ENCODE measurements at regions not wholly inside any gene's neighbourhood (a gene's known extent, or its start where the extent isn't known, plus 50 kb on each side); places are given as distances from the start of the nearest gene placed in this dataset.

DNA sequence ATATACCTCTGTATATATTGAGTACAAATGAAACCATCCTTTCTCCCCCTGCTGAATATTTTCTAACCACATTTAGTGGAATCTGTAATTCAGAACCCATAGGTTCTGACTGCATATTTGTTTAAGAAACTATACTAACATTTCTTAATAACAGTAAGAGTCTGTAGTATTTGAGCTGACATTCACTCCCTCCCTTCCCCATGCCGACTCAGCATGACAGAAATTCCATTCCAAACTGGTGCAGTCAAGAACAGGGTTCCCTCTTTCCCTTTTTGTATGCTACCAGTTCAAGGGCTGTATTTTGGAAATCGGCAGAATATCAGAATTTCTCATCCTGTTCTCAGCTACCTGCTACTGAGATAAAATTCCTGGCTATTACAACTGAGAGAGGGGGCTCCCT is 796.6 kb upstream of the DPPA4 start:
- H3K36me3 Mint-ChIP-seq (ENCODE audit: low read depth), result no peaks in the 10 kb centered on the region
- no peaks in the 10 kb centered on the region for H3K9me3 Mint-ChIP-seq
- DNase-seq (ENCODE audit: low spot score), result no peak
- intact Hi-C loops (cut with micrococcal nuclease), result no loop called here
- no peaks in the 10 kb centered on the region for H3K4me1 Mint-ChIP-seq (ENCODE audit: low read depth)
- no peaks in the 10 kb centered on the region for H3K27me3 Mint-ChIP-seq (ENCODE audit: low read depth)
- H3K27ac Mint-ChIP-seq, result no peak overlapping the region
- H3K4me3 Mint-ChIP-seq (ENCODE audit: low read depth), result no peak overlapping the region

DNA sequence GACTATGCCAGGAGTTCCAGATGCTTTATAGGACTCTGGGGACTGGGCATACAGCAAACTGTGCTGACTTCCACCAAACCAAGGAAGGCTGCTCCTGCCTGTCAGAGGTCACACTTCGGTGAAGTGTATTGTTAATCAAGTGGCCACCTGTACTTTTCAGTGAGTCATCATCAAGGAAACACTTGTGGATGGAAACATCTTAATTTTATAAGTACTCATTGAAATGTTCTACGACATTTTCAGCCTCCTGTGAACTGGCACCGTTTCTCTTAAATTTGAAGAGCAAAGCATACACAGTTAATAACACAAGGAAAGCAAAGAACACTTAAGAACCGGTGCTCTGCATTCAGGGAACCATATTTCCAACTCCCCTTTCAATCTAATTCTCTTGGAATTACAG is 801.7 kb upstream of the DPPA4 start:
- H3K27ac Mint-ChIP-seq, result no peak overlapping the region
- intact Hi-C loops (cut with micrococcal nuclease), result no loop called here
- no peak overlapping the region for H3K4me3 Mint-ChIP-seq (ENCODE audit: low read depth)
- no peak for DNase-seq (ENCODE audit: low spot score)
- H3K36me3 Mint-ChIP-seq (ENCODE audit: low read depth), result no peaks in the 10 kb centered on the region
- H3K4me1 Mint-ChIP-seq (ENCODE audit: low read depth), result no peaks in the 10 kb centered on the region
- no peaks in the 10 kb centered on the region for H3K9me3 Mint-ChIP-seq
- H3K27me3 Mint-ChIP-seq (ENCODE audit: low read depth), result no peaks in the 10 kb centered on the region

DNA sequence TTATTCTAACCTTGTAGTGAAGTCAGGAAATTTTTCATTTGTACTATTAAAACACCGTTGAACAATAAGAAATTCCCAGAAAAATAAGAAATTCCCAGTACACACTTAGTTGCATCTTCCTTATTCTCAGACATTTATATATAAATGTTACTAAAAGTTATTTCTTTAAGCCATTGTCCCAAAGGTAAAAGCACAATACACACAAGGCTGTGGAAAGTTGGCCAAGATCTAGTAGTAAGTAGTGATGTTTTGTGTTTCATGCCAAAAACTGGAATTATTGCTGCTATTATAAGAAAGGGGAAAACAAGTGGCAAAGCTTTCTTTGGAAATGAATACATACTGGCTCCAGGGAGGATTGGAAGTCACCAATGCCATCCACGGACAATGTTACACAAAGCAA is 802.5 kb upstream of the DPPA4 start:
- Mint-ChIP-seq H3K36me3 (ENCODE audit: low read depth) (no peaks in the 10 kb centered on the region), H3K27ac (no peak overlapping the region), H3K4me3 (ENCODE audit: low read depth) (no peak overlapping the region), H3K9me3 (no peaks in the 10 kb centered on the region), H3K4me1 (ENCODE audit: low read depth) (no peaks in the 10 kb centered on the region), H3K27me3 (ENCODE audit: low read depth) (no peaks in the 10 kb centered on the region)
- no peak for DNase-seq (ENCODE audit: low spot score)
- intact Hi-C loops (cut with micrococcal nuclease), result no loop called here

DNA sequence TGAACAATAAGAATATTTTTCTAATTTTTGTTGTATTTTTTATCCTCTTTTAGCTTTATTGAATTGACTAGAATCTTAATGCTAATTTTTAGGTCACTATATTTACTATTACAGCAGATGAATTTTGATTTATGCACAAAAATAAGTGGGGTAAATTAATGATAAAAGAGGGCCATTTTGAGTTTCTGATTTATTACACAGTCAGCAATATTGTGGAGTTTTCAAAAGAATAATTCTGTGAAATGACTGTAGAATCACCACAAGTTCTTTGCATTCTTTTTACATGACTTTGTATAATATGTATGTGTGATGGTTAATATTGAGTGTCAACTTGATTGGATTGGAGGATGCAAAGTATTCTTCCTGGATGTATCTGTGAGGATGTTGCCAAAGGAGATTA is 812.4 kb upstream of the DPPA4 start:
- Mint-ChIP-seq H3K9me3 (no peaks in the 10 kb centered on the region), H3K4me3 (ENCODE audit: low read depth) (no peak overlapping the region), H3K27me3 (ENCODE audit: low read depth) (no peaks in the 10 kb centered on the region), H3K4me1 (ENCODE audit: low read depth) (no peaks in the 10 kb centered on the region), H3K27ac (no peak overlapping the region), H3K36me3 (ENCODE audit: low read depth) (no peaks in the 10 kb centered on the region)
- intact Hi-C loops (cut with micrococcal nuclease), result no loop called here
- DNase-seq (ENCODE audit: low spot score), result no peak

DNA sequence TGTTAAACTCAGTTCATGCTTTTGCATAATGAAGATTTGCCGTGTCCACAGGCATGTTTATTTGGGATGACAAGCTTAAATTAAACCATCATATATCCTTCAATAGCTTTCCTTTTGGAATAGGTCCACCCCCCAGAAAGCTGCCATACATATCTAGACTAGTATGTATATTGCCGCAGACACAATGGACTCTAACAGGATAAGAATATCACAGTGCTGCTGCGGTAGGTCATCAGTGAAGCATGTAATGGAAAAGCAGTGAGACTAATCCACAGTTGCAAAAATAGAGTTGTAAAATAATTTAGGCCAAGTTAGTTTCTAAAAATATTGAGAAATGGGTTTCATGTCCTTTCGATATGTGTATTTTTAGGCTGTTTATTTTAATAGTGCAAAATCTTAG is 819.9 kb upstream of the DPPA4 start:
- no peaks in the 10 kb centered on the region for H3K9me3 Mint-ChIP-seq
- no peaks in the 10 kb centered on the region for H3K4me1 Mint-ChIP-seq (ENCODE audit: low read depth)
- H3K27ac Mint-ChIP-seq, result no peak overlapping the region
- H3K36me3 Mint-ChIP-seq (ENCODE audit: low read depth), result no peaks in the 10 kb centered on the region
- intact Hi-C loops (cut with micrococcal nuclease), result no loop called here
- DNase-seq (ENCODE audit: low spot score), result no peak
- no peak overlapping the region for H3K4me3 Mint-ChIP-seq (ENCODE audit: low read depth)
- no peaks in the 10 kb centered on the region for H3K27me3 Mint-ChIP-seq (ENCODE audit: low read depth)

DNA sequence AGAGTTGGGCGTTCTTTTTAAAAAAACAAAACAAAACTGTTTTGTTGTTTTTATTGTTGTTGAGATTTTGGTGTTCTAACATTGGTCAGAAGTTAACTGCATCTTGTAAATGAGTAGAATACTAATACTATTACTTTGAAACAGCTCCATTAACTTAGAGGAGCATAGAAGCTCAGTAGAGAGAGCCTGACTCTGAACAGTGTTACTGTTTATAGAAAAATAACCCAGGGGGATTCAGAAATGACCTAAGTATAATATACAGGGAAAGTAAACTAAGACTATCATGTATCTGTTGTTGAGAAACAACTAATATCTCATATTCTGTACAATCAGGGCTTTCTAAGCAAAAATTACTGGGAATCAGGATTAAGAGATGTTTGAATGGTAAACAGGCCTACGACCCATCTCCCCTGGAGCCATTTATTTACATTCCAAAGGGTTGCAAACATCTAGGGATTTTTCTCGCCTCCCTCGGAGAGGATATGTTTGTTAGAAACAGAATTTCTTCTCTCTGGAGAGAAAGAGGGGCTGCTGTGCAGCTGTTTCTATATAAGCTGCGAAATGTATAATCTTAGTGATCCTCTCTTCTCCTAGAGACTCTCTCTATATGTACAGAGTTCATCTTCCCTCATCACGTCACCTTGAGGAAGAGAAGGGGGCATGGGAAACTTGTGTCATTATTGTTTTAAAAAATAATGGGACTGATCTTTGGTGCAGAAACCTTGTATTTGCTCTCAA is 827.5 kb upstream of the DPPA4 start:
- no peaks in the 10 kb centered on the region for H3K9me3 Mint-ChIP-seq
- no peak overlapping the region for H3K4me3 Mint-ChIP-seq (ENCODE audit: low read depth)

DNA sequence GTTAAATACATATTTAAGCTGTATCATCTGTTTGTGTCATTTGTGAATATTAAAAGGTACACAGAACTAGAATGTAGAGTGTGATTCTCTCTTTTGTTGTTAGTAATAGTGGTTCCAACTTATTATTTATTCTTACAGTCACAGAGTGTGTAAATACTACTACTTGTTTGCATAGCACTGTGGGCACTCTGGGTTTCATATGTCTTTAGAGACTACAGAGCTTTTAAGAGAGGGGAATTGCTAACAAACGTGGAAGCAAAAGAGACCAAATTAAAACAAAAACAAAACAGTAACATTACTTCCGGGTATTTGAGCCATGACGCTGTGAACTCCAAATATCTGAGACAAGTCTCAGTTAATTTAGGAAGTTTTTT is 828.0 kb upstream of the DPPA4 start:
- DNase-seq (ENCODE audit: low spot score), result no peak
- peaks cover 2% of the 10 kb centered on the region for H3K4me1 Mint-ChIP-seq (ENCODE audit: low read depth)
- intact Hi-C loops (cut with micrococcal nuclease), result no loop called here
- no peaks in the 10 kb centered on the region for H3K27me3 Mint-ChIP-seq (ENCODE audit: low read depth)
- no peak overlapping the region for H3K4me3 Mint-ChIP-seq (ENCODE audit: low read depth)
- H3K36me3 Mint-ChIP-seq (ENCODE audit: low read depth), result no peaks in the 10 kb centered on the region
- no peak overlapping the region for H3K27ac Mint-ChIP-seq
- H3K9me3 Mint-ChIP-seq, result no peaks in the 10 kb centered on the region

More for the DNA sequence above, 827.5 kb upstream of the DPPA4 start:
- Mint-ChIP-seq H3K27ac (no peak overlapping the region), H3K4me1 (ENCODE audit: low read depth) (peaks cover 2% of the 10 kb centered on the region), H3K27me3 (ENCODE audit: low read depth) (no peaks in the 10 kb centered on the region), H3K36me3 (ENCODE audit: low read depth) (no peaks in the 10 kb centered on the region)
- DNase-seq (ENCODE audit: low spot score), result no peak
- intact Hi-C loops (cut with micrococcal nuclease), result no loop called here

DNA sequence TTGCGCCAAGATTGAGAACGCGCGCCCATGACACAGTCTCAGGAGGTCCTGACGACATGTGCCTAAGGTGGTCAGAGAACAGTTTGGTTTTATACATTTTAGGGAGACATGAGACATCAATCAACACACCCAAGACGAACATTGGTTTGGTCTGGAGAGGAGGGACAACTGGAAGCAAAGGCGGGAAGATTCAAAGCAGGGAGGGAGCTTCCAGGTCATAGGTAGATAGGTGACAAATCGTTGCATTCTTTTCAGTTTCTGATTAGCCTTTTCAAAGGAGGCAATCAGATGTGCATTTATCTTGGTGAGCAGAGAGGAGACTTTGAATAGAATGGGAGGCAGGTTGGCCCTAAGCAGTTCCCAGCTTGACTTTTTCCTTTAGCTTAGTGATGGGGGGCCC is 828.4 kb upstream of the DPPA4 start:
- Mint-ChIP-seq H3K4me1 (ENCODE audit: low read depth) (peaks cover 2% of the 10 kb centered on the region), H3K4me3 (ENCODE audit: low read depth) (no peak overlapping the region), H3K9me3 (no peaks in the 10 kb centered on the region), H3K27me3 (ENCODE audit: low read depth) (no peaks in the 10 kb centered on the region), H3K27ac (no peak overlapping the region), H3K36me3 (ENCODE audit: low read depth) (no peaks in the 10 kb centered on the region)
- intact Hi-C loops (cut with micrococcal nuclease), result no loop called here
- DNase-seq (ENCODE audit: low spot score), result no peak

DNA sequence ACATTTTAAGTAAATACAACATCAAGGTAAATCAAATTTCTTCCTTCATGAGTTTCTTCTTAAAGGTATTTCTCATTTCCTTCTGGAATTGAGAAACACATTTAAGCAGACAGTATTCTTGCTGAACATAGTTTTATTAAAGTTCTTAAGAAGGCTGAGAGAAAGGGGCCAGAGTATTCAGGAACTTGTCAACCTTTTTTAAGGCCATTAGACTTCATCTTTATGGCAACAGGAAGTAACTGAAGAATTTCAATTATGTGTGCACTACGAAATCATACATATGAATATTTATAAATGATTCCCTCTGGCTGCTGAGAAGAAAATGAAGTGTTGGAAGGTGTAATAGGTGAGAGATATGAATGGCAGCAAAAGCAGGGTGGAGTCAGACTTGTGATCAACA is 829.4 kb upstream of the DPPA4 start:
- H3K4me3 Mint-ChIP-seq (ENCODE audit: low read depth), result no peak overlapping the region
- no peaks in the 10 kb centered on the region for H3K9me3 Mint-ChIP-seq
- H3K4me1 Mint-ChIP-seq (ENCODE audit: low read depth), result peaks cover 2% of the 10 kb centered on the region
- intact Hi-C loops (cut with micrococcal nuclease), result no loop called here
- DNase-seq (ENCODE audit: low spot score), result no peak
- H3K36me3 Mint-ChIP-seq (ENCODE audit: low read depth), result no peaks in the 10 kb centered on the region
- no peaks in the 10 kb centered on the region for H3K27me3 Mint-ChIP-seq (ENCODE audit: low read depth)
- H3K27ac Mint-ChIP-seq, result no peak overlapping the region

DNA sequence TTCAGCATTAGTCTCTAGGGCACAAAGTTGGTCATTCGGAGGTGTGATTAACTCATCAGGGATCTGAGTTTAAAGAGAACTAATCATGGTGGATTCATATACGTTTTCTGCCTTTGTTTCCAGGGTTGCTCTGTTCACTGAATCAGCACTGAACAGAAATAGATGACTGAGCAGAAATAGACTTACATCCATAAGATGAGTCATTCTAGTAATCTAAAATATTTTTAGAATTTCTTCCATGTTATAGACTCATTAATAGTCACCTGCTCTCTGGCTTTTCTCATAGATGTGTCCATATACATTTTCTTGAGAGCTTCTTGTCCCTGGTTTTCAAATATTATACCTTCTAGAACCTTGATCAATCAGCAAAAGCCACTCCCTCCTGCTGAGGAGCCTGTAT is 837.6 kb upstream of the DPPA4 start:
- H3K27ac Mint-ChIP-seq, result no peak overlapping the region
- no peak overlapping the region for H3K4me3 Mint-ChIP-seq (ENCODE audit: low read depth)
- H3K4me1 Mint-ChIP-seq (ENCODE audit: low read depth), result no peaks in the 10 kb centered on the region
- no peak for DNase-seq (ENCODE audit: low spot score)
- no peaks in the 10 kb centered on the region for H3K9me3 Mint-ChIP-seq
- H3K36me3 Mint-ChIP-seq (ENCODE audit: low read depth), result no peaks in the 10 kb centered on the region
- intact Hi-C loops (cut with micrococcal nuclease), result no loop called here
- no peaks in the 10 kb centered on the region for H3K27me3 Mint-ChIP-seq (ENCODE audit: low read depth)

DNA sequence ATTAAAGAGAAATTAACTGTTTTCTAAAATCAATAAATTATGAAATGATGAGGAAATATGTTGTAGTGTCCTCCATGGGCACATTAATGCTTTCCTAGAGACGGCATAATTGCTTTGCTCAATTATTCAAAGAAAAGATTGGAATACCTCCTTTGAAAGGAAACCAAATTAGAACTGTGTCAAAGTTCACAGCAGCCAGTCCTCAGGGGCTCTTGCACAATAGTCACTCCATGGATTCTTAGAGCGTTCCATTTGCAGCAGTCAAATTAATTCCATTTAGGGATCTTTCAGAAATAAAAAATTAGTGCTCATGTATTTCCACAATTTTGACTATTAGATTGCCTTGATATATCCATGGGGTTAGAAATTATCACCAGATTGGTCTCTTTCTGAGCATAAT is 841.6 kb upstream of the DPPA4 start:
- Mint-ChIP-seq H3K4me3 (ENCODE audit: low read depth) (no peak overlapping the region), H3K27me3 (ENCODE audit: low read depth) (no peaks in the 10 kb centered on the region), H3K27ac (no peak overlapping the region), H3K36me3 (ENCODE audit: low read depth) (no peaks in the 10 kb centered on the region), H3K4me1 (ENCODE audit: low read depth) (no peaks in the 10 kb centered on the region), H3K9me3 (no peaks in the 10 kb centered on the region)
- no peak for DNase-seq (ENCODE audit: low spot score)
- intact Hi-C loops (cut with micrococcal nuclease), result no loop called here

DNA sequence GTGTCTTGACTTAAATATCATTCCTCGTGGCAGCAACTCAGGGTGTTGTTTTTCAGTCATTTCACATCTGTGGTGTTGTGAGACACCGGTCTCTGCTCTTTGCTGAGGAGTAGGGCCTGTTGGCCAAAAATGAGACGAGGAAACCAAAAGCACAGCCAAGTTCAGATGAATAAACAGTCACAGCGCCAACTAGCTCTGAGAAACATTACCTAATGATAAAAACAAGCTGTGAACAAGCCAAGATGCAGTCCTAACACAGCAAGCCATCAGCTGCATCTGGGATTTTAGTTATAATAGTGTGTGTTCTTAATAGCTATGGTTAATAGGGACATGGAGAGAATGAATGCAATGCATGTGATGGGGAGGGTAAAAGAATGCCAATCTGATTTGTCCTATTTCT is 843.4 kb upstream of the DPPA4 start:
- no peak overlapping the region for H3K4me3 Mint-ChIP-seq (ENCODE audit: low read depth)
- no peaks in the 10 kb centered on the region for H3K27me3 Mint-ChIP-seq (ENCODE audit: low read depth)
- H3K36me3 Mint-ChIP-seq (ENCODE audit: low read depth), result no peaks in the 10 kb centered on the region
- no peak overlapping the region for H3K27ac Mint-ChIP-seq
- intact Hi-C loops (cut with micrococcal nuclease), result no loop called here
- DNase-seq (ENCODE audit: low spot score), result no peak
- no peaks in the 10 kb centered on the region for H3K9me3 Mint-ChIP-seq
- H3K4me1 Mint-ChIP-seq (ENCODE audit: low read depth), result no peaks in the 10 kb centered on the region

DNA sequence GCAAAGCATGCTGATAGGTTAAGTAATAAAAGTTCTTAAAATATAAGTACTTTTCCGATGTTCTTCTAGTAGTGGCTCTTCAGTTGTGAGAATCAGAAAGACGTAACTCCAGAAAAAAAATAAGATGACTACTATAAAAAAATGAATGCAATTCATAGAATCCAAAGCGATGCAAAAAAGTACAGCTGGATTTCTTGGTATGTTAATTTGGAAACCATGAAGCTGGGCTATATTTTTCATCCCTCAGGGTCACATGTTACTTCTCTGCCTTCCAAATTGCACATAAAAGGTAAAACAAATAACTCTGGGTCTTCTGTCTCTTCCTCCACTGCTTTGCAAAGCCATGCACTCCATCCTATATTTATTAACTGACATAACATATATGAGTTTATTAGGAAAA is 843.9 kb upstream of the DPPA4 start:
- Mint-ChIP-seq H3K27ac (no peak overlapping the region), H3K4me3 (ENCODE audit: low read depth) (no peak overlapping the region), H3K27me3 (ENCODE audit: low read depth) (no peaks in the 10 kb centered on the region), H3K9me3 (no peaks in the 10 kb centered on the region), H3K4me1 (ENCODE audit: low read depth) (no peaks in the 10 kb centered on the region), H3K36me3 (ENCODE audit: low read depth) (no peaks in the 10 kb centered on the region)
- intact Hi-C loops (cut with micrococcal nuclease), result no loop called here
- no peak for DNase-seq (ENCODE audit: low spot score)

DNA sequence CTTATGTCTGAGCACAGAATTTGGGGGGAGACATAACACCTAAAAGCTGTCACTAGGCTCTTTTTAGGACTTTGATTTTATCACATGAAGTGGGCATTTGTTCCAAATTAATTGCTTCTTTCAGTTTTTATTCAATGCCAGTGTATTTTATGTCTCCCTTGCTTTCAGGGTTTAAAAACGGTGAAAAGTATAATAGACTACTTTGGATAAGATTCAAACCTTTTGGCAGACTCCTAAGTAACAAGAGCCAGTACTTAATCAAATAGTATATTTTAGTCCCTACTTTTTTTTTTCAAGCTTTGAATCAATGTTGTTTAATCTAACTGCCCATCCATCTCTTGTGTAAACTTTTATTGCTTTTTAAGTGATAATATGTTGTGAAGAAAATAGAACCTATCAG is 847.2 kb upstream of the DPPA4 start:
- Mint-ChIP-seq H3K36me3 (ENCODE audit: low read depth) (no peaks in the 10 kb centered on the region), H3K27me3 (ENCODE audit: low read depth) (no peaks in the 10 kb centered on the region), H3K27ac (no peak overlapping the region), H3K4me1 (ENCODE audit: low read depth) (no peaks in the 10 kb centered on the region), H3K9me3 (no peaks in the 10 kb centered on the region), H3K4me3 (ENCODE audit: low read depth) (no peak overlapping the region)
- DNase-seq (ENCODE audit: low spot score), result no peak
- intact Hi-C loops (cut with micrococcal nuclease), result no loop called here
